ENCODE measurements at regions not wholly inside any gene's neighbourhood (a gene's known extent, or its start where the extent isn't known, plus 50 kb on each side); places are given as distances from the start of the nearest gene placed in this dataset.

- H3K27me3 ChIP-seq: no peaks in the 10 kb centered on the region
- intact Hi-C loops (cut with DNase I; ENCODE audit: low total_unique reads): no loop called here
- H3K4me3 ChIP-seq: no peak overlapping the region
- DNase-seq: no peak
- H3K9me3 ChIP-seq: no peaks in the 10 kb centered on the region
- H3K27ac ChIP-seq: no peak overlapping the region
- 68 to 73% methylated on average over 11 of the region's 11 CpGs for WGBS, 2 donors
- H3K4me1 ChIP-seq: no peaks in the 10 kb centered on the region
- no peaks in the 10 kb centered on the region for H3K36me3 ChIP-seq (ENCODE audit: low read depth, missing control alignments)
- TF ChIP-seq POLR2A (IDR thresholded peaks at IDR 0.05) (no peak), CTCF (IDR thresholded peaks at IDR 0.05) (no peak)
Observed at GRCh38 chr3:67291287-67292252, 293.5 kb downstream of the KBTBD8 start.

- H3K4me3 ChIP-seq: no peak overlapping the region
- intact Hi-C loops (cut with DNase I; ENCODE audit: low total_unique reads): no loop called here
- no peak for DNase-seq
- no peaks in the 10 kb centered on the region for H3K9me3 ChIP-seq
- no peaks in the 10 kb centered on the region for H3K27me3 ChIP-seq
- WGBS, 2 donors: 86 to 94% methylated on average over 3 of the region's 3 CpGs
- no peaks in the 10 kb centered on the region for H3K4me1 ChIP-seq
- no peak overlapping the region for H3K27ac ChIP-seq
- TF ChIP-seq CTCF (IDR thresholded peaks at IDR 0.05): no peak
- no peak for TF ChIP-seq POLR2A (IDR thresholded peaks at IDR 0.05)
- H3K36me3 ChIP-seq (ENCODE audit: low read depth, missing control alignments): no peaks in the 10 kb centered on the region
Observed at GRCh38 chr3:67292356-67293121, 294.4 kb downstream of the KBTBD8 start.

- no peaks in the 10 kb centered on the region for H3K9me3 ChIP-seq
- TF ChIP-seq POLR2A (IDR thresholded peaks at IDR 0.05): no peak
- TF ChIP-seq CTCF (IDR thresholded peaks at IDR 0.05): no peak
- 92 to 99% methylated on average over 3 of the region's 3 CpGs for WGBS, 2 donors
- H3K27me3 ChIP-seq: no peaks in the 10 kb centered on the region
- H3K27ac ChIP-seq: no peak overlapping the region
- intact Hi-C loops (cut with DNase I; ENCODE audit: low total_unique reads): no loop called here
- no peaks in the 10 kb centered on the region for H3K36me3 ChIP-seq (ENCODE audit: low read depth, missing control alignments)
- H3K4me1 ChIP-seq: no peaks in the 10 kb centered on the region
- H3K4me3 ChIP-seq: no peak overlapping the region
- DNase-seq: no peak
Observed at GRCh38 chr3:67294341-67294740, 296.2 kb downstream of the KBTBD8 start.

GRCh38 chr3:67296039-67296892 lies 298.2 kb downstream of the KBTBD8 start:
- no peak for DNase-seq
- WGBS, 2 donors: 58 to 75% methylated on average over 5 of the region's 5 CpGs
- H3K27me3 ChIP-seq: no peaks in the 10 kb centered on the region
- intact Hi-C loops (cut with DNase I; ENCODE audit: low total_unique reads): no loop called here
- H3K36me3 ChIP-seq (ENCODE audit: low read depth, missing control alignments): no peaks in the 10 kb centered on the region
- no peaks in the 10 kb centered on the region for H3K4me1 ChIP-seq
- no peaks in the 10 kb centered on the region for H3K9me3 ChIP-seq
- TF ChIP-seq POLR2A (IDR thresholded peaks at IDR 0.05) (no peak), CTCF (IDR thresholded peaks at IDR 0.05) (no peak)
- H3K4me3 ChIP-seq: no peak overlapping the region
- H3K27ac ChIP-seq: no peak overlapping the region
